Fibroblast of the aortic adventitia (primary cell): ENCODE measurements at regions not wholly inside any gene's neighbourhood (a gene's known extent, or its start where the extent isn't known, plus 50 kb on each side); places are given as distances from the start of the nearest gene placed in this dataset.

ENCODE experiments used
- DNase-seq: peaks from one replicate; pipeline ENCODE4 v3.0.0-alpha.2; 2010; ENCODE audit warnings: low read depth
- H3K4me3 ChIP-seq: 2 replicates; pipeline ENCODE4 v1.5.1; 2011; ENCODE audit warnings: low read depth, mild to moderate bottlenecking, control low read depth, low read length, moderate library complexity
- TF ChIP-seq, protein P1 (sequence below): IDR thresholded peaks from 2 replicates; pipeline ENCODE4 v1.5.1; 2011; ENCODE audit warnings: mild to moderate bottlenecking, low read length, control low read depth, inconsistent platforms; ENCODE audit not compliant: insufficient read depth

DNA sequence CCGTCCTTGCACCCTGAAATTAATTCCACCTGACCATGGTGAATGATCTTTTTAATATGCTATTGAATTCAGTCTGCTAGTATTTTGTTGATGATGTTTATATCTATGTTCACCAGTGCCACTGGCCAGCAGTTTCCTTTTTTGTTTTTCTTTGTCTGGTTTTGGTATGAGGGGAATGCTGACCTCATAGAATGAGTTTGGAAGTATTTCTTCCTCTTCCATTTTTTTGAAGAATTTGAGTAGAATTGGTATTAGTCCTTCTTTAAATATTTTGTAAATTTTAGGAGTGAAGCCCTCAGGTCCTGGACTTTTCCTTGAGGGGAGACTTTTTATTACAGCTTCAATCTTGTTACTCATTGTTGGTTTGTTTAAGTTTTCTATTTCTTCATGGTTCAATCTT, 231.6 kb downstream of the MRPL39 start:
- no peak overlapping the region for H3K4me3 ChIP-seq
- TF ChIP-seq, protein P1, sequence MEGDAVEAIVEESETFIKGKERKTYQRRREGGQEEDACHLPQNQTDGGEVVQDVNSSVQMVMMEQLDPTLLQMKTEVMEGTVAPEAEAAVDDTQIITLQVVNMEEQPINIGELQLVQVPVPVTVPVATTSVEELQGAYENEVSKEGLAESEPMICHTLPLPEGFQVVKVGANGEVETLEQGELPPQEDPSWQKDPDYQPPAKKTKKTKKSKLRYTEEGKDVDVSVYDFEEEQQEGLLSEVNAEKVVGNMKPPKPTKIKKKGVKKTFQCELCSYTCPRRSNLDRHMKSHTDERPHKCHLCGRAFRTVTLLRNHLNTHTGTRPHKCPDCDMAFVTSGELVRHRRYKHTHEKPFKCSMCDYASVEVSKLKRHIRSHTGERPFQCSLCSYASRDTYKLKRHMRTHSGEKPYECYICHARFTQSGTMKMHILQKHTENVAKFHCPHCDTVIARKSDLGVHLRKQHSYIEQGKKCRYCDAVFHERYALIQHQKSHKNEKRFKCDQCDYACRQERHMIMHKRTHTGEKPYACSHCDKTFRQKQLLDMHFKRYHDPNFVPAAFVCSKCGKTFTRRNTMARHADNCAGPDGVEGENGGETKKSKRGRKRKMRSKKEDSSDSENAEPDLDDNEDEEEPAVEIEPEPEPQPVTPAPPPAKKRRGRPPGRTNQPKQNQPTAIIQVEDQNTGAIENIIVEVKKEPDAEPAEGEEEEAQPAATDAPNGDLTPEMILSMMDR, result no peak

DNA sequence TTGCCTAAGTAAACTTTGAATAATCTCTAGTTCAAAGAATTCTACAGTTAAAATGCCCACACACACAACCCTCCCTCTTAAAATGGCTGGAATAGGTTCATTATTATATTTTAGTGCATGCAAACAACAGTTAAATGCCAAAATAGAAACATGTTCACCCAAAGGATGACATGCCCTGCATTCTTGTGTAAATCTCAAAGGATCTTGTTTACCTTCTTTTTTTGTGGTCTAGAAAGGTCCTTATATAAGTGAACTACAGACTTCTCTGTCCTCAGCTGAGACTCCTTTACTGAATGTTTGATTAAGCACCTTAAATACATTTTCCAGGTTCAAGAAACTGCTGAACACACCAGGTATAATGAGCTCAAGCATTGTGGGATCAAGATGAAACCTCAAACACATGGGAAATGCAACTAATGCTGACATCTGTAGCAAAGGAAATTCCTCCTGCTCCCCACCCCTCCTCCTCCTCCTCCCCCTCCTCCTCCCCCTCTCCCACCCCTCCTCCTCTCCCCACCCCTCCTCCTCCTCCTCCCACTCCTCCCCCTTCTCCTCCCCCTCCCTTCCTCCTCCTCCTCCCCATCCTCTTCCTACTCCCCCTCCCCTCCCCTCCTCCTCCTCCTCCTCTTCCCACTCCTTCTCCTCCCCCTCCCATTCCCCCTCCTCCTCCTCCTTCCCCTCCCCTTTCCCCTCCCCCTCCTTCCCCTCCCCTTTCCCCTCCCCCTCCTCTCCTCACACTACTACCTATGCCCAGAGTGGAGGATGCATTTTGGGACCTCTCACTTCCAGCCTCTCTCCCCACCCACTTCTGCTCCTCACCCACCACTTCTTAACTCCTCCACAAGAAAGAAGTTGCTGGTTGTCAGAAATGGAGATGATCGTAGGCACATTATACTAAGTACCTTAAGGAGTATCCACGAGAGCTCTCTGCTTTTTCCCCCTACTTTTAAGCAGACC, 233.9 kb downstream of the MRPL39 start:
- DNase-seq, result no peak
- TF ChIP-seq, protein P1, result no peak
- no peak overlapping the region for H3K4me3 ChIP-seq

More for the DNA sequence above, 231.6 kb downstream of the MRPL39 start:
- peak; percentile 53 for DNase-seq

DNA sequence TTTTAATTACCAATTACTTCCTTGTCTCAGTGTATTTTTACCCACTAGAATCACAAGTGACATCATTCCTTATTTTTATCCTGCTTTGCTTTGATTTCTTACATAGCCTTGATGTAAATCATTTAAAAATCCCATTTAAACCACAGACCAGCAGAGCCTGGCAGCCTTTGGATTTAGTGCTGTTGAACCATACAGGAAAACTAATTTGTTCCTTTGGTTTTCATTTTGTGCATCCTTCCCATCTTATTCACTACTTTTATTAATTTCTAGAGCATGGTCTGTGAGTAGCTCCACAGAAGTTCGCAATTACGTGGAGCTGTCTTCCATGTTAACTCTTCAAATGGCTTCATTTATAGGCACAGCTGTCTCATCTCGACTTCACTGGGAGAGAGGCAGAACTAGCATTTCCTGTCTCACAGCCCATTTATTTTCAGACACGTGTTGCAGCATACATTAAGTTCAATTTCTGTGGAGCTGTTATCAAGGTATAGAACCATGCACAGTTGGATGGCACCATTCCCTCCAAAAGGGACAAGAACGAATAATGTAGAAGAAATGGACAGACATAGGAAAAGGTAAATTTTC, 235.3 kb downstream of the MRPL39 start:
- H3K4me3 ChIP-seq, result no peak overlapping the region
- TF ChIP-seq, protein P1, result no peak
- no peak for DNase-seq

DNA sequence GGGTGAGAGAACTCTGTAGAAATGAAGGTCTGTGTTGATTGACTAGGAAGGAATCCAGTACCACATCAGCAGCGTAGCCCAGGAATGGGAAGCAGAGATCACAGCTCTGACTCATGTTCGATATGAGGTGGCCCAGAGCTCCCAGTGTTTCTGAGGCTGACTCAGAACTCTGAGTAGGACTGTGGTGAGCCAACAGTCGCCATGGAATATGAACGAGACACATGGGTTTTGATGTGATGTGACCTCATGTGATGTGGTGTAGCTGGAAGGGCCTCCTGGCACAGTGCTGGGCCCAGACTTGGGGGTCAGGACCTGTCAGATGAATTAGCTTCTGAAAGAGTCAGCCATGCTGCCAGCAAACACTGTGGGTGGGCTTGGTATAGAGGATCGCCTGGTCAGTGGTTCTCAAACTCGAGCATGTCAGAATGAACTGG, 237.0 kb downstream of the MRPL39 start:
- DNase-seq, result peak; percentile 92
- TF ChIP-seq, protein P1, result no peak
- no peak overlapping the region for H3K4me3 ChIP-seq

DNA sequence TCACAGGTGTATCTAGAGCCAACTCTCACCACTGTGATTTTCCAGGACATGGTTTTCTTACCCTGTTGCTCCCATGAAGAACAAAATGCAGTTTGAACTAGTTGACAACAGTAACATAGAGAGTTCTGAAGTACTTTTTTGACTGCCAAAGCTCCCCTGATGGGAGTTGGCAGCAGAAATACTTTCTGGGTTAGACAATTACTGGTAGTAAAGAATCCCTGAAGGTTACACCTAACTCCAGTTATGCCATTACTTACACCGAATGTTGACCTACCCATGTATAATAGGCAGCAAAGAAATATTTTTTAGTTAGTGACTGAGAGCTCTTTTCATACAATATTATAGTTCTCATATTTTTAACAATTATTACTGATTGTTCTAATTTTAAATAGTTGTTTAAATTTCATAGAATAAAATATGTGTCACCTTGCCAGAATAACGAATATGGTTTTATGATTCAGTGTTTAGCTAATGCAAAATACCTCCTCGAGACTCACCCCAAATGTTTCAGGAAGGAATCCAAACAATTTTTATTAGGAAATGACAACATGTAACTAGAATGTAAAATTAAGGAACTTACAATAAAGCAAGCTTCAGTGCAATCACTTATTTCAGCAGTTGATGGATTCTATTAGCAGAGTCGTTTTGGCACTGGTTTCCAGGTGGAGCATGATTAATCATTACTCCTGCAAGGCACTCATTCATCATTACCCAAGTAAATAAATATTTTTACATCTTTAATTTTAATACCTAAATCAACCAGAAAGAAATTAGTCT, 237.6 kb downstream of the MRPL39 start:
- DNase-seq, result peak; percentile 75
- TF ChIP-seq, protein P1, result no peak
- no peak overlapping the region for H3K4me3 ChIP-seq

DNA sequence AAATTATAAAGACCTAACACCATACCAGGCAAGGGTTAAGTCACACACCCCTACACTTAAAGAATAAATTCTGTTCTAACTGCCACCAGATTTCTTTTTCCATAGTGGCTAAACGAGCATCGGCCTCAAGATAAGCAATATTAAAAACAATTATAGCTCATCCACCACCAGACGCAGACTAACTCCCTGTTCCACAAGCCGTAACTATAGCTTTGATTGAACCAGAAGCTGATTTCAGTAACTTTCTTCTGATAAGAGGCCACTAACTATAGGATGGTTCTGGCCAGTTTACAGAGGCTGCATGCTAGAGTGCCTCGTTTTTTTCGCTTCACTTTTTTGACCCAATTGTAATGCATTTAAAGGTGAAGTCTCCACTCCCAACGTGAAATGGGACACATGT, 238.8 kb downstream of the MRPL39 start:
- H3K4me3 ChIP-seq, result no peak overlapping the region
- TF ChIP-seq, protein P1, result no peak
- no peak for DNase-seq
